LNCAP (cell line): ENCODE measurements at regions not wholly inside any gene's neighbourhood (a gene's known extent, or its start where the extent isn't known, plus 50 kb on each side); places are given as distances from the start of the nearest gene placed in this dataset.

Experiments
- TF ChIP-seq, protein P1 (sequence below): fragments of 450-650 bp; IDR thresholded peaks from 2 replicates; pipeline ENCODE4 v1.5.1; 2017; ENCODE audit warnings: mild to moderate bottlenecking

GRCh38 chr6:33869121-33869520 is 65.3 kb upstream of the MLN start:
- TF ChIP-seq, protein P1, sequence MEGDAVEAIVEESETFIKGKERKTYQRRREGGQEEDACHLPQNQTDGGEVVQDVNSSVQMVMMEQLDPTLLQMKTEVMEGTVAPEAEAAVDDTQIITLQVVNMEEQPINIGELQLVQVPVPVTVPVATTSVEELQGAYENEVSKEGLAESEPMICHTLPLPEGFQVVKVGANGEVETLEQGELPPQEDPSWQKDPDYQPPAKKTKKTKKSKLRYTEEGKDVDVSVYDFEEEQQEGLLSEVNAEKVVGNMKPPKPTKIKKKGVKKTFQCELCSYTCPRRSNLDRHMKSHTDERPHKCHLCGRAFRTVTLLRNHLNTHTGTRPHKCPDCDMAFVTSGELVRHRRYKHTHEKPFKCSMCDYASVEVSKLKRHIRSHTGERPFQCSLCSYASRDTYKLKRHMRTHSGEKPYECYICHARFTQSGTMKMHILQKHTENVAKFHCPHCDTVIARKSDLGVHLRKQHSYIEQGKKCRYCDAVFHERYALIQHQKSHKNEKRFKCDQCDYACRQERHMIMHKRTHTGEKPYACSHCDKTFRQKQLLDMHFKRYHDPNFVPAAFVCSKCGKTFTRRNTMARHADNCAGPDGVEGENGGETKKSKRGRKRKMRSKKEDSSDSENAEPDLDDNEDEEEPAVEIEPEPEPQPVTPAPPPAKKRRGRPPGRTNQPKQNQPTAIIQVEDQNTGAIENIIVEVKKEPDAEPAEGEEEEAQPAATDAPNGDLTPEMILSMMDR: no peak

DNA sequence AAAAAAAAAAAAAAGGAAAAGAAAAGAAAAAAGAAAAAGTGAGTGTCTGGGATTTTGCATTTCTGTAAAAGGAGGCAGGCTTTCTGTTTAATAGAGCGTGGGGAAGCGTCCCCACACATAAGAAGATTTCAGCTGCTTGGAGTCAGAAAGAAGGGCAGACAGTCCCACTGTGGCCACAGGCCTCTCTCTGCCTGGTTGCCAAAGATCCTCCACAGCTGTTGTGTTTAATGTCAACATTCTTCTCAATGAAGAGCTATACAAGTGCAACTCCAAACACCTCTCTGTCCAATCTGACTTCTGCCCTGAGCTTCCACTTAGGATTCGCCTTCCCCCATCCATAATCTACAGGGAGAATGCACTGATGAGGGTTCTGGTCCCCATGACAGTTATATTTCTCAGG is 64.3 kb upstream of the MLN start:
- TF ChIP-seq, protein P1: no peak

DNA sequence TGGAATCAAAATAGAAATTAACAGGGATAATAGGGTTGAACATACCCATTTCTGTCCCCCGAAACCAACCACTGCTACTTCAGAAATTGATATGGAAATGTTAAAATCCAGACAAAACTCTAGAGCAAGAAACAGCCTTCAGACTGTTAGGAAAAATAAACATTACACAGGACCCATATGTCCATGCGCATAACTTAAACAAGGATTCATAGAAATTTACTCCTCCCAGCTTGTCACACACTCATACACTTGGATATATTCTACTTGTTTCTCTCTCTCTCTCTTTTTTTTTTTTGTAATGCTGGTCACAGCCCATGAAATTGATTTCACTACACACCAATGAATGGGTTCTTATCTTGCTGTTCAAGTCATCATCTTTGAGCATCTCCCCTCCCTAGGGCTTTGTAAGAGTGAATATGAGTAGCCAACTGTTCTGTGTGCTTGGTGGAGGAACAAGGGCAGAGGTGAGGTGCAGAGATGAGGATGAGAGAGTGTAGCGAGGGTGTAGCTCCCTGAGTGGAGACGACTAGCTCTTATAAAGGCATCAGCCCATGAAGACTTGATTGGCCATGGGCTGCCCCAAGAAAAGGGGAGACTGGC is 61.8 kb upstream of the MLN start:
- TF ChIP-seq, protein P1: no peak

- TF ChIP-seq, protein P1: no peak
Observed at GRCh38 chr6:33863723-33864440, 60.1 kb upstream of the MLN start.

- TF ChIP-seq, protein P1: no peak
Observed at GRCh38 chr6:33863084-33863483, 59.3 kb upstream of the MLN start.

DNA sequence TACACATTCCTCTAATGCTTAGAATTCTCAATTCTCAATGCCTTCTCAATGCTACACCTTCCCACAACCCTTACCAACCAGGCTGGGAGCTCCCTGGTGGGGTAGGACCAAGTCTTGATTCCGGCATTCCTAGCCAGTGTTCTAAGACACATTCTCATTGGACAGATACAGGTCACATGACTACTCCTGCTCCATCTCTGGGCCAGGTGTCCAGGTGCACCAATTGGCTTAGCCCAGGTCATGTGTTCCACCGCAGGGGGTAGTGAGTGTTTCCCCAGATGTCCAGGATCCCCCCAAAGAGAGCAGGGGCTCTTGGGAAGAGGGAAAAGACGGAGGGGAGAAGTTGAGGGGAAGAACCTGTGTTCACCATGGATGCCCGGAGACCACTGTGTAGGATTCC is 58.7 kb upstream of the MLN start:
- TF ChIP-seq, protein P1: no peak

DNA sequence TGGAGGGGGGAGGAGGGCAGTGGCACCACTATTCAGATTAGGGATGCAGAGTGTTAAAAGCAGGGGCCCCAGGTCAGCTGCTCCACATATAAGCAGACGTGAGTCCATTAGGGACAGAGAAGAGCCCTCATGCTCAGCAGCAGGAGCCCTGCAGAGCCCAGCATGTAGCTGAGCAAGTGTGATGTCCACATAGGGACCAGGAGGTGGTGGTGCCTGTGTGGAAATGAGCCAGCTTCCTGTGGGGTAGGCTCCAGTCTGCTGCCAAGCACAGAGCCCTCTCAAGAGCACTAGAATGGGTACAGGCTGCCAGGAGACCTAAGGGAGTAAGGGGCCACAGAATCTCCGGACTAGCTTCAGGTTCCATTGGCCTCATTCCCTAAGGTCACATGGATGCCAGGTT is 57.9 kb upstream of the MLN start:
- TF ChIP-seq, protein P1: no peak
